Vagina (tissue), 2 donors: ENCODE measurements at regions not wholly inside any gene's neighbourhood (a gene's known extent, or its start where the extent isn't known, plus 50 kb on each side); places are given as distances from the start of the nearest gene placed in this dataset.

Experiments
- DNase-seq, 2 donors: peaks; one replicate each; pipeline ENCODE4 v3.0.0-alpha.2; 2017; ENCODE audit errors: extremely low spot score in 2 of 2
- H3K27ac ChIP-seq: fragments of 200-600 bp; sonication (generic); one replicate; pipeline ENCODE4 v1.5.1; 2019
- H3K27me3 ChIP-seq: fragments of 200-600 bp; sonication (generic); one replicate; pipeline ENCODE4 v1.5.1; 2019
- H3K36me3 ChIP-seq, 2 donors: fragments of 200-600 bp; sonication (generic); one replicate each; pipeline ENCODE4 v1.5.1; 2017 to 2019
- H3K4me1 ChIP-seq: fragments of 200-600 bp; sonication (generic); one replicate; pipeline ENCODE4 v1.5.1; 2019
- H3K4me3 ChIP-seq, 2 donors: fragments of 200-600 bp; sonication (generic); 1 replicate in 1 of 2; 2 replicates in 1 of 2; pipeline ENCODE4 v1.5.1; 2016 to 2019
- H3K9me3 ChIP-seq: fragments of 200-600 bp; sonication (generic); one replicate; pipeline ENCODE4 v1.5.1; 2019
- POLR2A ChIP-seq, 2 donors: fragments of 450-650 bp; IDR thresholded peaks; one replicate each; pipeline ENCODE4 v1.6.1; 2017; ENCODE audit warnings: antibody characterized with exemption in 2 of 2, mild to moderate bottlenecking in 2 of 2, moderate library complexity in 2 of 2
- POLR2AphosphoS5 ChIP-seq, 2 donors: sonication (generic); formaldehyde crosslinking; IDR thresholded peaks; one replicate each; pipeline ENCODE4 v1.9.0; 2017; ENCODE audit warnings: antibody characterized with exemption in 2 of 2, mild to moderate bottlenecking in 2 of 2, low read depth in 1 of 2; ENCODE audit not compliant: insufficient read depth in 1 of 2
- intact Hi-C: fragments of 100-400 bp; cut with DNase I; formaldehyde crosslinking; loops from one replicate; pipeline ENCODE4 v1.15.1; 2023
- TF ChIP-seq, protein P1 (sequence below), 3 experiments: fragments of 450-650 bp in 2 of 3; fragments of 200-600 bp in 1 of 3; sonication (generic) in 1 of 3; IDR thresholded peaks; one replicate each; pipeline ENCODE4 v1.5.1; 2017 to 2019; ENCODE audit warnings: antibody characterized with exemption in 3 of 3, mild to moderate bottlenecking in 2 of 3, moderate library complexity in 2 of 3

DNA sequence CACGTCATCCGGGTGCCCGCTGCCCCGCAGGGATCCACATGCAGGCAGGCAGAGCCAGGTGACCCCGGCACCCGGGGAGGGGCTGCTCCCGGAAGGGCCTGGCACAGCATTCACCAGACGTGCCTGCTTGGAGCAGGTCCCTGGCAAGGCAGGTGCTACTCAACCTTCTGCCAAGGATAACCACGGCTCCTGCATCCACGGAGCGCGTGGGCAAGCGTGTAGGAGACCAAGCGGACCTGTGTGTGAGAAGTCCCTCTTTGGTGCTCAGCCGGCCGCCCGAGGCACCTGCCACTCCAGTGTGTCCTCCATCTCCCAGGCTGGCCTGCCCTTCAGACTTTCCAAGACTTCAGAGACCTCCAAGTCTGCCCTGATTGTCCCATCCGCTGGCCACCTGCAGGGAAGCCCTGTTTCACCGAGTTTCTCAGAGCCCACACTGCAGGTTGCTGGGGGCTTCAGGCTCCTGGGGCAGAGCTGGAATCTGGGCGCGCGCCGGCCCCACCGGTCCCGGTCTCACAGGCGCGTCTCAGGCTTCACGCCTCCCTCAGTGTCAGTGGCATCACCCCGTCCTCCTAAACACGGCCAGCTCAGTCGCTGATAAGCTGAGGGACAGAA, 124.3 kb downstream of the DLL1 start:
- Histone ChIP-seq H3K4me3 (no peak overlapping the region), H3K4me1 (no peaks in the 10 kb centered on the region), H3K9me3 (no peaks in the 10 kb centered on the region), H3K27me3 (no peaks in the 10 kb centered on the region), H3K36me3 (no peaks in the 10 kb centered on the region), H3K27ac (no peak overlapping the region)
- no peak for DNase-seq
- intact Hi-C loops = no loop called here
- TF ChIP-seq, protein P1, sequence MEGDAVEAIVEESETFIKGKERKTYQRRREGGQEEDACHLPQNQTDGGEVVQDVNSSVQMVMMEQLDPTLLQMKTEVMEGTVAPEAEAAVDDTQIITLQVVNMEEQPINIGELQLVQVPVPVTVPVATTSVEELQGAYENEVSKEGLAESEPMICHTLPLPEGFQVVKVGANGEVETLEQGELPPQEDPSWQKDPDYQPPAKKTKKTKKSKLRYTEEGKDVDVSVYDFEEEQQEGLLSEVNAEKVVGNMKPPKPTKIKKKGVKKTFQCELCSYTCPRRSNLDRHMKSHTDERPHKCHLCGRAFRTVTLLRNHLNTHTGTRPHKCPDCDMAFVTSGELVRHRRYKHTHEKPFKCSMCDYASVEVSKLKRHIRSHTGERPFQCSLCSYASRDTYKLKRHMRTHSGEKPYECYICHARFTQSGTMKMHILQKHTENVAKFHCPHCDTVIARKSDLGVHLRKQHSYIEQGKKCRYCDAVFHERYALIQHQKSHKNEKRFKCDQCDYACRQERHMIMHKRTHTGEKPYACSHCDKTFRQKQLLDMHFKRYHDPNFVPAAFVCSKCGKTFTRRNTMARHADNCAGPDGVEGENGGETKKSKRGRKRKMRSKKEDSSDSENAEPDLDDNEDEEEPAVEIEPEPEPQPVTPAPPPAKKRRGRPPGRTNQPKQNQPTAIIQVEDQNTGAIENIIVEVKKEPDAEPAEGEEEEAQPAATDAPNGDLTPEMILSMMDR (IDR thresholded peaks at IDR 0.05) = no peak
- no peak for TF ChIP-seq POLR2AphosphoS5 (IDR thresholded peaks at IDR 0.05; ENCODE audit: insufficient read depth in 1 of 2, low read depth in 1 of 2)
- no peak for TF ChIP-seq POLR2A (IDR thresholded peaks at IDR 0.05)

DNA sequence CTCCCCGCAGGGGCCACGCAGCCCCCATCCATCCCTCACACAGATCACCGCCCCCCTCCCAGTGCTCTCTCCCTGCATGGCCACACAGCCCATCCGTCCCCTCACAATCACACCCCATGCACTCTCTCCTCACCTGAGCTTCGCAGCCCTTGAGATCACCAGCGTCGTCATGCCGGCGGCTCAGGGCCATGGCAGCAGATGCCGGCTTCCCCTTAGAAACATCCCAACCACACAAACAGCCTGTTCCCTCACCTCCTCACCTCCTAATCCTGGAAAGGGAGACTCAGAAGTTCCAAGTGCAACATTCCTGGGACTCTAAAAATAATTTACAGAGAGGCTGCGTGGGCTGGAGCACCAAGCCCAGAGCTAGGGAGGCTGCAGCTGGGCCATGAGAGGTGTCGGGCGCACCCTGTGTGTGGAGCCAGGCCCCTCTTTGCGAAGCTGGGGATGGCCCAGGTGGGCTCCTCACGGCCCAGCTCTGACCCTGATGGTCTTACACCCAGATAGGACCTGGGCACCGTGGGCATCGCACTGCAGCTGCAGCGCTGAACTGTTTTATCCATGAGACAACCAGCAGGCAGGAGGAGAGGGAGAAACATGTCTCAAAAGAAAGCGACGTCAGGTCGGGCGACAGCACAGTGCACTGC, 125.3 kb downstream of the DLL1 start:
- no peaks in the 10 kb centered on the region for H3K9me3 ChIP-seq
- no peaks in the 10 kb centered on the region for H3K27me3 ChIP-seq
- intact Hi-C loops = no loop called here
- no peak overlapping the region for H3K4me3 ChIP-seq
- no peak overlapping the region for H3K27ac ChIP-seq
- no peaks in the 10 kb centered on the region for H3K4me1 ChIP-seq
- no peaks in the 10 kb centered on the region for H3K36me3 ChIP-seq
- no peak for DNase-seq
- TF ChIP-seq POLR2A (IDR thresholded peaks at IDR 0.05) = no peak
- TF ChIP-seq, protein P1 (IDR thresholded peaks at IDR 0.05) = no peak
- no peak for TF ChIP-seq POLR2AphosphoS5 (IDR thresholded peaks at IDR 0.05; ENCODE audit: insufficient read depth in 1 of 2, low read depth in 1 of 2)

DNA sequence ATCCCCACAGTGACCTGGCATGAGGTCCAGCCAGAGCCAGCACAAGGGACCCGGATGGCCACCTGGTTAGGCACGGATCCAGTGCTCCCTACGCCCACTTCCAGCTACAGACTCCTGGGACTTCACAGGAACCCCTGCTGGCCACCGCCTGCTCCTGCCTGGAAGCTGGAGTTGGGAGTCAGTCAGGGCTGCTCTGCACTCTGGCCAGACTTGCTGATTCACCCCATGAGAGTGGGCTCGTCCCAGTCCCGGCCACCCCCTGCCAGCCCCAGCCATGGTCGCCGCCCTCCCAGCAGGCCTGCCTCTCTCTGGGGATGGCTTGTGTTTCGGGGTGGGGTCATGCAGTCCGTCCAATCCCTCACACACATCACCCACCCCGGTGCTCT, 125.8 kb downstream of the DLL1 start:
- Histone ChIP-seq H3K9me3 (no peaks in the 10 kb centered on the region), H3K4me3 (no peak overlapping the region), H3K27ac (no peak overlapping the region), H3K4me1 (no peaks in the 10 kb centered on the region), H3K36me3 (no peaks in the 10 kb centered on the region), H3K27me3 (no peaks in the 10 kb centered on the region)
- DNase-seq = no peak
- intact Hi-C loops = no loop called here
- TF ChIP-seq, protein P1 (IDR thresholded peaks at IDR 0.05) = no peak
- TF ChIP-seq POLR2AphosphoS5 (IDR thresholded peaks at IDR 0.05; ENCODE audit: insufficient read depth in 1 of 2, low read depth in 1 of 2) = no peak

DNA sequence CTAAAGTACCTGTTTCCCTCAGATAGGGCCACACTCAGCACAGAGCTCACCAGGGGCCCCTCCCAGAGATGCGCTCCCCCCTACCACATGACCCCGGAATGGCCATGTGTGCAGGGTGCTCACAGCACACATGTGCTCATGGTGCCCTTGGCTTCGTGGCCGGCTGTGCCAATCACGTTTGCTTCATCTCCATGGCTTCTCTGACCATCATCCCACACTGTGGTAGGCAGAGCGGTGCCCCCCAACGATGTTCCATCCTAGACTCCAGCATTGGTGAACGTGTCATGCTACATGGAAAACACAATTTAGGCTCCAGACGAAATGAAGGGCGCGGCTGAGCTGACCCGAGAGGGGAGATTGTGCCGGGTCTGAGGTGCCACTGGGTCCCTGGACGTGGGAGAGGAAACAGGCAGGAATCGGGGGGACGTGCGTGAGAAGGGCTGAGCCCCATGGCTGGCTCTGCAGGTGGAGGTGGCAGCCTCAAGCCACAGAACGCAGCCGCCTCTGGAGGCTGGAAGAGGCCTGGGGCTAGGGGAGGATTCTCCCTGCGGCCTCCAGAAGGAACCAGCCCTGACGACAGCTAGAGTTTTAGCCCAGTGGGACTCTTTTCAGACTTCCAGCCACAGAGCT, 126.5 kb downstream of the DLL1 start:
- no peak for TF ChIP-seq POLR2A (IDR thresholded peaks at IDR 0.05)
- TF ChIP-seq, protein P1 (IDR thresholded peaks at IDR 0.05) = no peak
- no peak for TF ChIP-seq POLR2AphosphoS5 (IDR thresholded peaks at IDR 0.05; ENCODE audit: insufficient read depth in 1 of 2, low read depth in 1 of 2)
- H3K4me1 ChIP-seq = no peaks in the 10 kb centered on the region
- H3K27me3 ChIP-seq = no peaks in the 10 kb centered on the region
- no peak overlapping the region for H3K27ac ChIP-seq
- intact Hi-C loops = no loop called here
- no peaks in the 10 kb centered on the region for H3K36me3 ChIP-seq
- no peak for DNase-seq
- no peak overlapping the region for H3K4me3 ChIP-seq
- H3K9me3 ChIP-seq = no peaks in the 10 kb centered on the region
